Tibial nerve (tissue), 4 donors: ENCODE measurements at regions not wholly inside any gene's neighbourhood (a gene's known extent, or its start where the extent isn't known, plus 50 kb on each side); places are given as distances from the start of the nearest gene placed in this dataset.

Experiments used
- EP300 ChIP-seq, 2 donors: sonication (generic); formaldehyde crosslinking; IDR thresholded peaks; one replicate each; pipeline ENCODE4 v1.6.1; 2017; ENCODE audit warnings: antibody characterized with exemption in 2 of 2, mild to moderate bottlenecking in 1 of 2
- POLR2A ChIP-seq, 2 donors: fragments of 450-650 bp; IDR thresholded peaks; one replicate each; pipeline ENCODE4 v1.6.1; 2017; ENCODE audit warnings: antibody characterized with exemption in 2 of 2, mild to moderate bottlenecking in 2 of 2, moderate library complexity in 2 of 2
- TF ChIP-seq, protein P1 (sequence below), 5 experiments: fragments of 200-600 bp in 3 of 5; fragments of 450-650 bp in 2 of 5; sonication (generic) in 3 of 5; IDR thresholded peaks; one replicate each; pipeline ENCODE4 v1.5.1; 2016 to 2019; ENCODE audit warnings: antibody characterized with exemption in 5 of 5, mild to moderate bottlenecking in 3 of 5, moderate library complexity in 2 of 5

DNA sequence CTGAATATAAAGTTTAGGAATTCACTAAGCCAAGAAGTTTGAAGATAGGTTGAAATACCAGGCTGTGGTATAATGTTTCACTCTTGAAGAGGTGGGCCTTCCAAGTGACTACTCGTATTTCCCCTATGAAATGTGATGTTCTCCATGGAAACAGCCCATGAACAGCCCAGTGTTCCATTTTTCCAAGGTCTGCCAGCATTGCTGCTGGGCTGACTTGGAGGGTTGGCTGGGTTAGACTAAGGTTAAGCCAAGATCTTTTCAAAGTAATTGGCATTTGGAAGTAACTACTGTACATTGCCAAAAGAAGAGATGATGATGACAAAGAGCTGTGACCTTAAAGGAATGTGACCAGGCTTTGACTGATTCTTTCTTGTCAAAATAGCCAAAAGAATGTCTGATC lies 73.8 kb downstream of the RPE65 start:
- TF ChIP-seq, protein P1, sequence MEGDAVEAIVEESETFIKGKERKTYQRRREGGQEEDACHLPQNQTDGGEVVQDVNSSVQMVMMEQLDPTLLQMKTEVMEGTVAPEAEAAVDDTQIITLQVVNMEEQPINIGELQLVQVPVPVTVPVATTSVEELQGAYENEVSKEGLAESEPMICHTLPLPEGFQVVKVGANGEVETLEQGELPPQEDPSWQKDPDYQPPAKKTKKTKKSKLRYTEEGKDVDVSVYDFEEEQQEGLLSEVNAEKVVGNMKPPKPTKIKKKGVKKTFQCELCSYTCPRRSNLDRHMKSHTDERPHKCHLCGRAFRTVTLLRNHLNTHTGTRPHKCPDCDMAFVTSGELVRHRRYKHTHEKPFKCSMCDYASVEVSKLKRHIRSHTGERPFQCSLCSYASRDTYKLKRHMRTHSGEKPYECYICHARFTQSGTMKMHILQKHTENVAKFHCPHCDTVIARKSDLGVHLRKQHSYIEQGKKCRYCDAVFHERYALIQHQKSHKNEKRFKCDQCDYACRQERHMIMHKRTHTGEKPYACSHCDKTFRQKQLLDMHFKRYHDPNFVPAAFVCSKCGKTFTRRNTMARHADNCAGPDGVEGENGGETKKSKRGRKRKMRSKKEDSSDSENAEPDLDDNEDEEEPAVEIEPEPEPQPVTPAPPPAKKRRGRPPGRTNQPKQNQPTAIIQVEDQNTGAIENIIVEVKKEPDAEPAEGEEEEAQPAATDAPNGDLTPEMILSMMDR (IDR thresholded peaks at IDR 0.05) = no peak
- TF ChIP-seq EP300 (IDR thresholded peaks at IDR 0.05) = no peak
- no peak for TF ChIP-seq POLR2A (IDR thresholded peaks at IDR 0.05)
